Naive thymus-derived CD8-positive, alpha-beta T cell (primary cell): ENCODE measurements at regions not wholly inside any gene's neighbourhood (a gene's known extent, or its start where the extent isn't known, plus 50 kb on each side); places are given as distances from the start of the nearest gene placed in this dataset.

Experiments
- ATAC-seq, 2 donors: fragments of 150-1000 bp; cut with Tn5 transposase in 1 of 2; sonication (Bioruptor Pico), chemical (Tn5 transposase) in 1 of 2; 1 replicate in 1 of 2; 2 replicates in 1 of 2; pipeline ENCODE4 v1.10.0; 2021; ENCODE audit warnings: mild to moderate bottlenecking in 2 of 2, moderate library complexity in 2 of 2
- POLR2A ChIA-PET: fragments of 350-600 bp; sonication (Branson Sonifier 250); formaldehyde crosslinking; loops from one replicate; lab custom pipeline; 2021; ENCODE audit warnings: antibody characterized with exemption; lab: Charles Lee
- DNase-seq, 10 donors: peaks; one replicate each; pipeline versions ENCODE4 v3.0.0 to v3.0.0-alpha.2; 2020 to 2022
- H3K27ac Mint-ChIP-seq, 10 donors: one replicate each; pipeline ENCODE4 v1.8.0; 2020 to 2022; ENCODE audit warnings: mild to moderate bottlenecking in 10 of 10, mixed read lengths in 10 of 10, moderate library complexity in 4 of 10, inconsistent platforms in 1 of 10
- H3K27me3 Mint-ChIP-seq, 5 donors: one replicate each; pipeline ENCODE4 v1.8.0; 2021 to 2022; ENCODE audit warnings: mixed read lengths in 5 of 5
- H3K36me3 Mint-ChIP-seq, 3 donors: one replicate each; pipeline ENCODE4 v1.8.0; 2020 to 2022; ENCODE audit warnings: mixed read lengths in 3 of 3, mild to moderate bottlenecking in 2 of 3, inconsistent platforms in 1 of 3
- H3K4me1 Mint-ChIP-seq, 4 donors: one replicate each; pipeline ENCODE4 v1.8.0; 2021 to 2022; ENCODE audit warnings: mixed read lengths in 4 of 4
- H3K4me3 Mint-ChIP-seq, 10 donors: one replicate each; pipeline ENCODE4 v1.8.0; 2020 to 2022; ENCODE audit warnings: mild to moderate bottlenecking in 10 of 10, mixed read lengths in 10 of 10, moderate library complexity in 6 of 10, inconsistent platforms in 1 of 10
- H3K9me3 Mint-ChIP-seq, 9 donors: one replicate each; pipeline ENCODE4 v1.8.0; 2020 to 2022; ENCODE audit warnings: mixed read lengths in 9 of 9, mild to moderate bottlenecking in 3 of 9, inconsistent platforms in 1 of 9, moderate library complexity in 1 of 9

GRCh38 chr2:45127321-45127720 is 118.1 kb upstream of the SIX2 start:
- Mint-ChIP-seq H3K9me3 (no peaks in the 10 kb centered on the region), H3K27ac (no peak overlapping the region), H3K36me3 (no peaks in the 10 kb centered on the region), H3K27me3 (no peaks in the 10 kb centered on the region), H3K4me3 (no peak overlapping the region), H3K4me1 (peaks cover 0 to 6% (median 0%) of the 10 kb centered on the region in 4 donors)
- POLR2A ChIA-PET: no interaction called here
- no peak for DNase-seq
- no peak for ATAC-seq

- no peaks in the 10 kb centered on the region for H3K27me3 Mint-ChIP-seq
- POLR2A ChIA-PET: no interaction called here
- H3K27ac Mint-ChIP-seq: no peak overlapping the region
- DNase-seq (no peak), ATAC-seq (no peak)
- no peaks in the 10 kb centered on the region for H3K36me3 Mint-ChIP-seq
- H3K4me3 Mint-ChIP-seq: no peak overlapping the region
- no peaks in the 10 kb centered on the region for H3K4me1 Mint-ChIP-seq
- H3K9me3 Mint-ChIP-seq: no peaks in the 10 kb centered on the region
Measured at GRCh38 chr2:45125232-45125631, 116.0 kb upstream of the SIX2 start.

GRCh38 chr2:45124456-45124855 is 115.2 kb upstream of the SIX2 start:
- POLR2A ChIA-PET: no interaction called here
- H3K36me3 Mint-ChIP-seq: no peaks in the 10 kb centered on the region
- H3K27ac Mint-ChIP-seq: no peak overlapping the region
- H3K27me3 Mint-ChIP-seq: no peaks in the 10 kb centered on the region
- H3K4me3 Mint-ChIP-seq: no peak overlapping the region
- H3K9me3 Mint-ChIP-seq: no peaks in the 10 kb centered on the region
- no peaks in the 10 kb centered on the region for H3K4me1 Mint-ChIP-seq
- DNase-seq (no peak), ATAC-seq (no peak)

- POLR2A ChIA-PET: no interaction called here
- no peak for ATAC-seq
- H3K4me1 Mint-ChIP-seq: no peaks in the 10 kb centered on the region
Measured at GRCh38 chr2:45123521-45124191, 114.4 kb upstream of the SIX2 start.

GRCh38 chr2:45123065-45123464 is 113.8 kb upstream of the SIX2 start:
- ATAC-seq: no peak
- no peak overlapping the region for H3K4me3 Mint-ChIP-seq
- no peaks in the 10 kb centered on the region for H3K36me3 Mint-ChIP-seq

More at GRCh38 chr2:45123521-45124191, 114.4 kb upstream of the SIX2 start:
- no peak overlapping the region for H3K27ac Mint-ChIP-seq
- no peaks in the 10 kb centered on the region for H3K36me3 Mint-ChIP-seq
- H3K9me3 Mint-ChIP-seq: no peaks in the 10 kb centered on the region
- no peaks in the 10 kb centered on the region for H3K27me3 Mint-ChIP-seq
- no peak for DNase-seq
- no peak overlapping the region for H3K4me3 Mint-ChIP-seq

GRCh38 chr2:45121236-45121927 is 112.1 kb upstream of the SIX2 start:
- ATAC-seq (no peak), DNase-seq (no peak)
- Mint-ChIP-seq H3K27ac (peak overlapping the region in 1 of 10 donors; percentile 78), H3K9me3 (peaks cover 0 to 2% (median 0%) of the 10 kb centered on the region in 9 donors), H3K4me3 (no peak overlapping the region), H3K36me3 (no peaks in the 10 kb centered on the region), H3K27me3 (no peaks in the 10 kb centered on the region), H3K4me1 (no peaks in the 10 kb centered on the region)
- POLR2A ChIA-PET: no interaction called here

More at GRCh38 chr2:45123065-45123464, 113.8 kb upstream of the SIX2 start:
- no peak for DNase-seq
- POLR2A ChIA-PET: no interaction called here
- Mint-ChIP-seq H3K4me1 (no peaks in the 10 kb centered on the region), H3K27me3 (no peaks in the 10 kb centered on the region), H3K9me3 (peaks cover 0 to 2% (median 0%) of the 10 kb centered on the region in 9 donors), H3K27ac (no peak overlapping the region)

GRCh38 chr2:45120546-45120945 is 111.3 kb upstream of the SIX2 start:
- H3K36me3 Mint-ChIP-seq: no peaks in the 10 kb centered on the region
- H3K4me3 Mint-ChIP-seq: no peak overlapping the region
- no peaks in the 10 kb centered on the region for H3K4me1 Mint-ChIP-seq
- H3K27me3 Mint-ChIP-seq: no peaks in the 10 kb centered on the region
- H3K9me3 Mint-ChIP-seq: peaks cover 0 to 2% (median 0%) of the 10 kb centered on the region in 9 donors
- no peak for ATAC-seq
- no peak for DNase-seq
- no peak overlapping the region for H3K27ac Mint-ChIP-seq
- POLR2A ChIA-PET: no interaction called here

GRCh38 chr2:45119855-45120254 is 110.6 kb upstream of the SIX2 start:
- H3K4me1 Mint-ChIP-seq: no peaks in the 10 kb centered on the region
- no peaks in the 10 kb centered on the region for H3K27me3 Mint-ChIP-seq
- no peak overlapping the region for H3K4me3 Mint-ChIP-seq

GRCh38 chr2:45119038-45119437 is 109.8 kb upstream of the SIX2 start:
- Mint-ChIP-seq H3K9me3 (peaks cover 0 to 2% (median 0%) of the 10 kb centered on the region in 9 donors), H3K27ac (no peak overlapping the region), H3K27me3 (no peaks in the 10 kb centered on the region), H3K4me3 (no peak overlapping the region), H3K4me1 (no peaks in the 10 kb centered on the region), H3K36me3 (no peaks in the 10 kb centered on the region)
- no peak for ATAC-seq
- POLR2A ChIA-PET: no interaction called here
- DNase-seq: no peak

More at GRCh38 chr2:45119855-45120254, 110.6 kb upstream of the SIX2 start:
- no peaks in the 10 kb centered on the region for H3K36me3 Mint-ChIP-seq
- DNase-seq (no peak), ATAC-seq (no peak)
- no peak overlapping the region for H3K27ac Mint-ChIP-seq
- POLR2A ChIA-PET: no interaction called here
- H3K9me3 Mint-ChIP-seq: peaks cover 0 to 2% (median 0%) of the 10 kb centered on the region in 9 donors

- POLR2A ChIA-PET: no interaction called here
- H3K27me3 Mint-ChIP-seq: peaks cover 0 to 3% (median 0%) of the 10 kb centered on the region in 5 donors
- H3K36me3 Mint-ChIP-seq: no peaks in the 10 kb centered on the region
- H3K9me3 Mint-ChIP-seq: peaks cover 0 to 2% (median 0%) of the 10 kb centered on the region in 9 donors
- no peak overlapping the region for H3K4me3 Mint-ChIP-seq
- DNase-seq (no peak), ATAC-seq (no peak)
- no peak overlapping the region for H3K27ac Mint-ChIP-seq
- H3K4me1 Mint-ChIP-seq: no peaks in the 10 kb centered on the region
Measured at GRCh38 chr2:45117383-45117782, 108.1 kb upstream of the SIX2 start.

GRCh38 chr2:45115181-45115580 is 105.9 kb upstream of the SIX2 start:
- Mint-ChIP-seq H3K27me3 (peaks cover 0 to 8% (median 4%) of the 10 kb centered on the region in 5 donors), H3K4me3 (no peak overlapping the region), H3K27ac (no peak overlapping the region), H3K9me3 (peaks cover 0 to 2% (median 0%) of the 10 kb centered on the region in 9 donors), H3K36me3 (no peaks in the 10 kb centered on the region), H3K4me1 (no peaks in the 10 kb centered on the region)
- no peak for ATAC-seq
- POLR2A ChIA-PET: no interaction called here
- DNase-seq: no peak

- POLR2A ChIA-PET: no interaction called here
- no peaks in the 10 kb centered on the region for H3K36me3 Mint-ChIP-seq
- H3K4me3 Mint-ChIP-seq: no peak overlapping the region
- H3K4me1 Mint-ChIP-seq: no peaks in the 10 kb centered on the region
- H3K27ac Mint-ChIP-seq: no peak overlapping the region
- ATAC-seq: no peak
- DNase-seq: no peak
- H3K9me3 Mint-ChIP-seq: peaks cover 0 to 2% (median 0%) of the 10 kb centered on the region in 9 donors
- H3K27me3 Mint-ChIP-seq: peaks cover 0 to 8% (median 4%) of the 10 kb centered on the region in 5 donors
Measured at GRCh38 chr2:45114221-45114955, 105.1 kb upstream of the SIX2 start.

- no peak for ATAC-seq
- POLR2A ChIA-PET: no interaction called here
- DNase-seq: no peak
- Mint-ChIP-seq H3K27me3 (peaks cover 0 to 8% (median 4%) of the 10 kb centered on the region in 5 donors), H3K27ac (no peak overlapping the region), H3K9me3 (no peaks in the 10 kb centered on the region), H3K4me3 (no peak overlapping the region), H3K4me1 (no peaks in the 10 kb centered on the region), H3K36me3 (no peaks in the 10 kb centered on the region)
Measured at GRCh38 chr2:45112750-45113149, 103.5 kb upstream of the SIX2 start.
